Colonic mucosa (tissue), 4 donors: ENCODE measurements at regions not wholly inside any gene's neighbourhood (a gene's known extent, or its start where the extent isn't known, plus 50 kb on each side); places are given as distances from the start of the nearest gene placed in this dataset.

Source experiments
- DNase-seq: peaks from one replicate; pipeline ENCODE4 v3.0.0-alpha.2; 2020
- H3K27ac ChIP-seq: fragments of 200-600 bp; one replicate; pipeline ENCODE4 v1.8.0; 2021
- H3K27me3 ChIP-seq: fragments of 200-600 bp; one replicate; pipeline ENCODE4 v1.8.0; 2021
- H3K36me3 ChIP-seq: fragments of 200-600 bp; one replicate; pipeline ENCODE4 v1.8.0; 2021
- H3K4me1 ChIP-seq: fragments of 200-600 bp; one replicate; pipeline ENCODE4 v1.8.0; 2021; ENCODE audit warnings: mild to moderate bottlenecking
- H3K4me3 ChIP-seq: fragments of 200-600 bp; one replicate; pipeline ENCODE4 v1.8.0; 2021
- H3K9ac ChIP-seq, 2 donors: one replicate each; pipeline ENCODE4 v1.7.0; 2013; ENCODE audit warnings: control low read depth in 2 of 2, low read depth in 2 of 2, low read length in 2 of 2
- H3K9me3 ChIP-seq: fragments of 200-600 bp; one replicate; pipeline ENCODE4 v1.8.0; 2021
- intact Hi-C: fragments of 100-400 bp; cut with DNase I; formaldehyde crosslinking; loops from one replicate; pipeline ENCODE4 v1.14.1; 2022
- TF ChIP-seq, protein P1 (sequence below): fragments of 200-600 bp; IDR thresholded peaks from one replicate; pipeline ENCODE4 v1.8.0; 2022; ENCODE audit warnings: antibody characterized with exemption, mild to moderate bottlenecking
- donor health status: healthy.
- donor health status: DM: no; HTN: no; CAD: no.
- donor health status: DM: no; HTN: no; CAD: no.

DNA sequence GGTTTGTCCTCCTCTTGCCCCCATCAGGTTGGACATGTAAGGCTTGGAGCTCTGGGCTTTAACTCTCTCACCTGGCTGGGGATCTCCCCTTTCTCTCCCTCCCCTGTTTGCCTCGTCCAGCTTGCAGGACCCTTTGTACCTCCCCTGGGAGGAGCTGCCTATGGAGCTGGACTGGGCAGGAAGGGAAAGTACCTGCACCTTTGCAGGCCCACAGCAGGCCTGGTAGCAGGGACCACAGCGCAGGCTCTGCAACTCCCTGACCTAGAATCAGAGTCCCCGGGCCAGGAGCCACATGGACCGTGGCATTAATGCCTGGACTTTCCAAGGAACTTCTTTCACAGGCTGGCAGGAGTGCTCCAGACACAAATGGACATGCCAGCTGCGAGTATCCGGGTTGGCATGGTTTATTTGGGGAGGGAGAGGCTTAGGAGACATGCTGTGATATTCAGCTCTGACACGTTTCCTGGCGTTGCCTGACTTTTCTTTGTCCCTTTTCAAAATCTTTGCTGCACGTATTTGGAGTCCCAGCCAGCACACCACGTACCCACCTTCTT lies 268.5 kb upstream of the EXOC2 start:
- Histone ChIP-seq H3K36me3 (no peaks in the 10 kb centered on the region), H3K9ac (no peak overlapping the region), H3K4me1 (no peaks in the 10 kb centered on the region), H3K4me3 (no peak overlapping the region), H3K9me3 (no peaks in the 10 kb centered on the region), H3K27me3 (no peaks in the 10 kb centered on the region), H3K27ac (no peak overlapping the region)
- TF ChIP-seq, protein P1, sequence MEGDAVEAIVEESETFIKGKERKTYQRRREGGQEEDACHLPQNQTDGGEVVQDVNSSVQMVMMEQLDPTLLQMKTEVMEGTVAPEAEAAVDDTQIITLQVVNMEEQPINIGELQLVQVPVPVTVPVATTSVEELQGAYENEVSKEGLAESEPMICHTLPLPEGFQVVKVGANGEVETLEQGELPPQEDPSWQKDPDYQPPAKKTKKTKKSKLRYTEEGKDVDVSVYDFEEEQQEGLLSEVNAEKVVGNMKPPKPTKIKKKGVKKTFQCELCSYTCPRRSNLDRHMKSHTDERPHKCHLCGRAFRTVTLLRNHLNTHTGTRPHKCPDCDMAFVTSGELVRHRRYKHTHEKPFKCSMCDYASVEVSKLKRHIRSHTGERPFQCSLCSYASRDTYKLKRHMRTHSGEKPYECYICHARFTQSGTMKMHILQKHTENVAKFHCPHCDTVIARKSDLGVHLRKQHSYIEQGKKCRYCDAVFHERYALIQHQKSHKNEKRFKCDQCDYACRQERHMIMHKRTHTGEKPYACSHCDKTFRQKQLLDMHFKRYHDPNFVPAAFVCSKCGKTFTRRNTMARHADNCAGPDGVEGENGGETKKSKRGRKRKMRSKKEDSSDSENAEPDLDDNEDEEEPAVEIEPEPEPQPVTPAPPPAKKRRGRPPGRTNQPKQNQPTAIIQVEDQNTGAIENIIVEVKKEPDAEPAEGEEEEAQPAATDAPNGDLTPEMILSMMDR = no peak
- intact Hi-C loops = no loop called here
- DNase-seq = no peak

- TF ChIP-seq, protein P1 = no peak
Observed at GRCh38 chr6:960356-960755, 267.4 kb upstream of the EXOC2 start.

GRCh38 chr6:958488-958887 lies 265.5 kb upstream of the EXOC2 start:
- no peak overlapping the region for H3K9ac ChIP-seq
- no peak overlapping the region for H3K27ac ChIP-seq
- TF ChIP-seq, protein P1 = no peak
- intact Hi-C loops = no loop called here
- H3K36me3 ChIP-seq = no peaks in the 10 kb centered on the region
- no peak for DNase-seq
- H3K4me3 ChIP-seq = no peak overlapping the region
- no peaks in the 10 kb centered on the region for H3K9me3 ChIP-seq
- H3K27me3 ChIP-seq = no peaks in the 10 kb centered on the region
- H3K4me1 ChIP-seq = no peaks in the 10 kb centered on the region

More at GRCh38 chr6:960356-960755, 267.4 kb upstream of the EXOC2 start:
- DNase-seq = no peak
- Histone ChIP-seq H3K9ac (no peak overlapping the region), H3K36me3 (no peaks in the 10 kb centered on the region), H3K27me3 (no peaks in the 10 kb centered on the region), H3K27ac (no peak overlapping the region), H3K4me3 (no peak overlapping the region), H3K4me1 (no peaks in the 10 kb centered on the region), H3K9me3 (no peaks in the 10 kb centered on the region)
- intact Hi-C loops = no loop called here

GRCh38 chr6:951399-952181 lies 258.7 kb upstream of the EXOC2 start:
- DNase-seq = no peak
- TF ChIP-seq, protein P1 = no peak
- H3K9ac ChIP-seq = no peak overlapping the region
- H3K9me3 ChIP-seq = no peaks in the 10 kb centered on the region
- intact Hi-C loops = no loop called here
- H3K4me3 ChIP-seq = no peak overlapping the region
- H3K36me3 ChIP-seq = no peaks in the 10 kb centered on the region
- H3K4me1 ChIP-seq = no peaks in the 10 kb centered on the region
- H3K27ac ChIP-seq = no peak overlapping the region
- H3K27me3 ChIP-seq = no peaks in the 10 kb centered on the region

DNA sequence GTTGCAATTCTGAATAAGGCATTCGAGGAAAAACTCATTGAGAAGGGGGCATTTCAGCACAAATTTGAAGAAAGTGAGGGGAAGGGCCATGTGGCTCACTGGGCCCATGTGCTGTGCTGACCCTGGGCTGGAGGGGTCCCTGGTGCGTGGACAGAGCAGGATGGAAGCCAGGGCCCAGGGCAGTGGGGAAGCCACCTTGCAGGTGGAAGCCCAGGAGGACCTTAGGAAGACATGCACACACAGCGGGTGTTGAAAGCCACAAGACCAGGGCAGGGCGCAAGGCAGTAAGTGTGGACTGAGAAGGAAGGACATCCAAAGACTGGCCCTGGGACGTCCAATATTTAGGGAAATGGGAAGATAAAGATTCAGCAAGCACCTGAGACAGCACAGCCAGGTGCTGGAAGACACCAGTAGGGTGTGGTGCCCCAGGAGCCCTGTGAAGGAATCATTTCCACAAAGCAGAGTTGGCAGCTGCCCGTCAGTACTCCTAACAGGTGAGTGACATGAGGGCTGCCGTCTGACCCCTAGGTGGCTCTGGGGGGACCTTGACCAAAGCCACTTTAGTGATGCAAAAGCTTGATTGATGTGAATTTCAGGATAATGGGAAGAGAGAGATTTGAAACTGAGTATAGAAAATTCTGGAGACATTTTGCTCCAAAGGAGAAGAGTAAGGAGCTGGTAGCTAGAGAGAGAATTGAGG lies 254.4 kb upstream of the EXOC2 start:
- no peak for DNase-seq
- TF ChIP-seq, protein P1 = no peak
- intact Hi-C loops = no loop called here
- Histone ChIP-seq H3K27ac (no peak overlapping the region), H3K9me3 (no peaks in the 10 kb centered on the region), H3K4me3 (no peak overlapping the region), H3K36me3 (no peaks in the 10 kb centered on the region), H3K4me1 (no peaks in the 10 kb centered on the region), H3K27me3 (no peaks in the 10 kb centered on the region), H3K9ac (no peak overlapping the region)
